ENCODE measurements at regions not wholly inside any gene's neighbourhood (a gene's known extent, or its start where the extent isn't known, plus 50 kb on each side); places are given as distances from the start of the nearest gene placed in this dataset.

DNA sequence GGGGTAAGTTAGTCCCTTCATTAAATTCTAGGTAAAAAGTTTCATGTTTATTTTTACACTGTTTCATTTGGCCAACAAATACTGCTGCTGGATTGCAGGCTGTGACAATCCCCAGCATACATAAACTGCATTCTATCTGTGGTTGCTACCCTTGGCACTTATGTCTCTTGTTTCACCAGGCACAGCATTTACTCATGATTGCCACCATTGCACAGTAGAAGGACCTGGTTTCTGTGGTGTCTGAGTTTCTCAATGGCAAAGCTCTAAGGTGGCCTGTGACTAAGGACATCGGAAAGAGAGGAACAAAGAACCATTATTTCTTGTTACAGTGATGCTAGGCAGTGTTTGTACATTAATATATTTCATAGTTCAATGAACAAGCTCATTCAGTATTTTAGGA lies 878.4 kb upstream of the NEGR1 start:
- WGBS (ENCODE audit: insufficient coverage, insufficient read length): no CpG with 5 or more reads among the region's 1 CpG
- H3K27ac ChIP-seq (ENCODE audit: low read length): no peak overlapping the region
- no peaks in the 10 kb centered on the region for H3K36me3 ChIP-seq (ENCODE audit: control insufficient read depth, insufficient read depth, low read length)
- H3K4me1 ChIP-seq (ENCODE audit: control insufficient read depth, insufficient read depth, low read length): no peaks in the 10 kb centered on the region
- H3K4me3 ChIP-seq (ENCODE audit: low read length): no peak overlapping the region
- H3K9me3 ChIP-seq (ENCODE audit: control insufficient read depth, insufficient read depth, low read length): no peaks in the 10 kb centered on the region
- H3K27me3 ChIP-seq (ENCODE audit: control insufficient read depth, insufficient read depth, low read length): no peaks in the 10 kb centered on the region
- no peak for DNase-seq (ENCODE audit: low read depth, low spot score)

GRCh38 chr1:73144311-73144710 lies 862.0 kb upstream of the NEGR1 start:
- Histone ChIP-seq H3K36me3 (ENCODE audit: control insufficient read depth, insufficient read depth, low read length) (no peaks in the 10 kb centered on the region), H3K4me3 (ENCODE audit: low read length) (no peak overlapping the region), H3K9me3 (ENCODE audit: control insufficient read depth, insufficient read depth, low read length) (no peaks in the 10 kb centered on the region; the same call in 1 of the 2 replicates), H3K27ac (ENCODE audit: low read length) (no peak overlapping the region), H3K27me3 (ENCODE audit: control insufficient read depth, insufficient read depth, low read length) (no peaks in the 10 kb centered on the region), H3K4me1 (ENCODE audit: control insufficient read depth, insufficient read depth, low read length) (no peaks in the 10 kb centered on the region)
- no peak for DNase-seq (ENCODE audit: low read depth, low spot score)

- H3K9me3 ChIP-seq (ENCODE audit: control insufficient read depth, insufficient read depth, low read length): no peaks in the 10 kb centered on the region
- no peak overlapping the region for H3K27ac ChIP-seq (ENCODE audit: low read length)
- no peaks in the 10 kb centered on the region for H3K27me3 ChIP-seq (ENCODE audit: control insufficient read depth, insufficient read depth, low read length)
These were observed 854.6 kb upstream of the NEGR1 start for GRCh38 chr1:73136975-73137374.

GRCh38 chr1:73106931-73107330 lies 824.6 kb upstream of the NEGR1 start:
- Histone ChIP-seq H3K27ac (ENCODE audit: low read length) (no peak overlapping the region), H3K4me3 (ENCODE audit: low read length) (no peak overlapping the region), H3K4me1 (ENCODE audit: control insufficient read depth, insufficient read depth, low read length) (no peaks in the 10 kb centered on the region), H3K27me3 (ENCODE audit: control insufficient read depth, insufficient read depth, low read length) (no peaks in the 10 kb centered on the region), H3K36me3 (ENCODE audit: control insufficient read depth, insufficient read depth, low read length) (no peaks in the 10 kb centered on the region), H3K9me3 (ENCODE audit: control insufficient read depth, insufficient read depth, low read length) (no peaks in the 10 kb centered on the region)
- DNase-seq (ENCODE audit: low read depth, low spot score): no peak
- no CpG with 5 or more reads among the region's 2 CpGs for WGBS (ENCODE audit: insufficient coverage, insufficient read length)

More at GRCh38 chr1:73136975-73137374, 854.6 kb upstream of the NEGR1 start:
- Histone ChIP-seq H3K4me3 (ENCODE audit: low read length) (no peak overlapping the region), H3K36me3 (ENCODE audit: control insufficient read depth, insufficient read depth, low read length) (no peaks in the 10 kb centered on the region), H3K4me1 (ENCODE audit: control insufficient read depth, insufficient read depth, low read length) (no peaks in the 10 kb centered on the region)
- no peak for DNase-seq (ENCODE audit: low read depth, low spot score)

DNA sequence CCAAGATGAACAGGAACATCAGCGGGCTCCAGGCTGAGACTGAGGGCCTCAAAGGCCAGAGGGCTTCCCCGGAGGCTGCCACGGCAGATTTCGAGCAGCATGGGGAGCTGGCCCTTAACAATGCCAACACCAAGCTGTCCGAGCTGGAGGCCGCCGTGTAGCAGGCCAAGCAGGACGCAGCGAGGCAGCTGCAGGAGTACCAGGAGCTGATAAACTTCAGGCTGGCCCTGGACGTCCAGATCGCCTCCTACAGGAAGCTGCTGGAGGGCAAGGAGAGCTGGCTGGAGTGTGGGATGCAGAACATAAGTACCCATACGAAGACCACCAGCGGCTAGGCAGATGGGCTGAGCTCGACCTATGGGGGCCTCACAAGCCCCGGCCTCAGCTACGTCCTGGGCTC lies 823.4 kb upstream of the NEGR1 start:
- Histone ChIP-seq H3K27me3 (ENCODE audit: control insufficient read depth, insufficient read depth, low read length) (no peaks in the 10 kb centered on the region), H3K4me1 (ENCODE audit: control insufficient read depth, insufficient read depth, low read length) (no peaks in the 10 kb centered on the region), H3K36me3 (ENCODE audit: control insufficient read depth, insufficient read depth, low read length) (no peaks in the 10 kb centered on the region), H3K9me3 (ENCODE audit: control insufficient read depth, insufficient read depth, low read length) (no peaks in the 10 kb centered on the region), H3K27ac (ENCODE audit: low read length) (no peak overlapping the region), H3K4me3 (ENCODE audit: low read length) (no peak overlapping the region)
- no peak for DNase-seq (ENCODE audit: low read depth, low spot score)
- no CpG with 5 or more reads among the region's 16 CpGs for WGBS (ENCODE audit: insufficient coverage, insufficient read length)

- WGBS (ENCODE audit: insufficient coverage, insufficient read length): no CpG with 5 or more reads among the region's 8 CpGs
- H3K36me3 ChIP-seq (ENCODE audit: control insufficient read depth, insufficient read depth, low read length): no peaks in the 10 kb centered on the region
- H3K4me3 ChIP-seq (ENCODE audit: low read length): no peak overlapping the region
- H3K27me3 ChIP-seq (ENCODE audit: control insufficient read depth, insufficient read depth, low read length): no peaks in the 10 kb centered on the region
- DNase-seq (ENCODE audit: low read depth, low spot score): no peak
- H3K9me3 ChIP-seq (ENCODE audit: control insufficient read depth, insufficient read depth, low read length): no peaks in the 10 kb centered on the region
- no peak overlapping the region for H3K27ac ChIP-seq (ENCODE audit: low read length)
- H3K4me1 ChIP-seq (ENCODE audit: control insufficient read depth, insufficient read depth, low read length): no peaks in the 10 kb centered on the region
These were observed 822.4 kb upstream of the NEGR1 start for GRCh38 chr1:73104749-73105148.

- Histone ChIP-seq H3K27ac (ENCODE audit: low read length) (no peak overlapping the region), H3K27me3 (ENCODE audit: control insufficient read depth, insufficient read depth, low read length) (no peaks in the 10 kb centered on the region), H3K4me3 (ENCODE audit: low read length) (no peak overlapping the region), H3K36me3 (ENCODE audit: control insufficient read depth, insufficient read depth, low read length) (no peaks in the 10 kb centered on the region), H3K9me3 (ENCODE audit: control insufficient read depth, insufficient read depth, low read length) (no peaks in the 10 kb centered on the region), H3K4me1 (ENCODE audit: control insufficient read depth, insufficient read depth, low read length) (no peaks in the 10 kb centered on the region)
- no peak for DNase-seq (ENCODE audit: low read depth, low spot score)
- WGBS (ENCODE audit: insufficient coverage, insufficient read length): no CpG with 5 or more reads among the region's 4 CpGs
These were observed 817.9 kb upstream of the NEGR1 start for GRCh38 chr1:73100216-73100615.

DNA sequence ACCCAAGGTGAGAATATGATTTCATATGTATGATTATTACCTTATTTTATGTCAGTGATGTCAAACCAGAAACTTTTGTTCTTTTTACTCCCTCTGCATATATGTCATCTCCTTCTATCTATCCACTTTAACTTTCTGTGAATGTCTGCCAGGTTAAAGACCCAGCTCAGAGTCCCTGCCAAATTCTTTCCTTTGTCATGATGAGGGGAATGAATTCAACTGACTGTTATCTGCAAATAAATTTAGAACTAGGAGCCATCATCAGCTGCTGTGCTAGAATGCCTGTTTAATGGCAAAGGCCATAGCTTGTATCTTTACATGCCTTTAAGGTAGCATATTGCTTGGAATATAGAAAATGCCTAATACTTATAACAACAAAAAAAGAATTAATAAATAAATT lies 815.6 kb upstream of the NEGR1 start:
- H3K27ac ChIP-seq (ENCODE audit: low read length): no peak overlapping the region

DNA sequence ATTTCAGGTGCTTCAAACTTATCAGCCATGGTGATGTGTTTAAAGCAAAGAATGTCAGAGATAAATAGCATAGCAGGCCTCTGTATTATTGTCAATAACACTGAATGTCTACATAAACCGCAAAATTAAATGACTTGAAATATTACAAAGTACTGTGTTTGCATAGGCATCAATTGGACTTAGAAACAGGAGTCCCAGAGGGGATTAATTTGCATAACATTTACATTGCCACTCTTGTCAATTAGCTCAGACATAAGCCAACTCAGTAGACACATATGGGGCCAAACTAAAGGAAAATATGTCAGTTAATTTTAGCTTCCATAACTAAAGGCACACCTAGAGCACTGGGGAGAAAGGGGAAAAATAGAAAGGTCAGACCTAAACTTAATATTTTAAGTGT lies 814.5 kb upstream of the NEGR1 start:
- Histone ChIP-seq H3K36me3 (ENCODE audit: control insufficient read depth, insufficient read depth, low read length) (no peaks in the 10 kb centered on the region), H3K4me3 (ENCODE audit: low read length) (no peak overlapping the region), H3K9me3 (ENCODE audit: control insufficient read depth, insufficient read depth, low read length) (no peaks in the 10 kb centered on the region), H3K27me3 (ENCODE audit: control insufficient read depth, insufficient read depth, low read length) (no peaks in the 10 kb centered on the region), H3K27ac (ENCODE audit: low read length) (no peak overlapping the region), H3K4me1 (ENCODE audit: control insufficient read depth, insufficient read depth, low read length) (no peaks in the 10 kb centered on the region)
- DNase-seq (ENCODE audit: low read depth, low spot score): no peak
- WGBS (ENCODE audit: insufficient coverage, insufficient read length): no CpG with 5 or more reads among the region's 1 CpG

More for the DNA sequence above, 815.6 kb upstream of the NEGR1 start:
- Histone ChIP-seq H3K27me3 (ENCODE audit: control insufficient read depth, insufficient read depth, low read length) (no peaks in the 10 kb centered on the region), H3K36me3 (ENCODE audit: control insufficient read depth, insufficient read depth, low read length) (no peaks in the 10 kb centered on the region), H3K4me3 (ENCODE audit: low read length) (no peak overlapping the region), H3K9me3 (ENCODE audit: control insufficient read depth, insufficient read depth, low read length) (no peaks in the 10 kb centered on the region), H3K4me1 (ENCODE audit: control insufficient read depth, insufficient read depth, low read length) (no peaks in the 10 kb centered on the region)
- DNase-seq (ENCODE audit: low read depth, low spot score): no peak

- H3K27ac ChIP-seq (ENCODE audit: low read length): no peak overlapping the region
- no peaks in the 10 kb centered on the region for H3K4me1 ChIP-seq (ENCODE audit: control insufficient read depth, insufficient read depth, low read length)
- H3K4me3 ChIP-seq (ENCODE audit: low read length): no peak overlapping the region
- no peaks in the 10 kb centered on the region for H3K36me3 ChIP-seq (ENCODE audit: control insufficient read depth, insufficient read depth, low read length)
- no peaks in the 10 kb centered on the region for H3K9me3 ChIP-seq (ENCODE audit: control insufficient read depth, insufficient read depth, low read length)
- no peaks in the 10 kb centered on the region for H3K27me3 ChIP-seq (ENCODE audit: control insufficient read depth, insufficient read depth, low read length)
- no peak for DNase-seq (ENCODE audit: low read depth, low spot score)
These were observed 810.0 kb upstream of the NEGR1 start for GRCh38 chr1:73092383-73092782.

- no peak for DNase-seq (ENCODE audit: low read depth, low spot score)
- Histone ChIP-seq H3K27ac (ENCODE audit: low read length) (no peak overlapping the region), H3K9me3 (ENCODE audit: control insufficient read depth, insufficient read depth, low read length) (no peaks in the 10 kb centered on the region), H3K27me3 (ENCODE audit: control insufficient read depth, insufficient read depth, low read length) (no peaks in the 10 kb centered on the region), H3K36me3 (ENCODE audit: control insufficient read depth, insufficient read depth, low read length) (no peaks in the 10 kb centered on the region), H3K4me1 (ENCODE audit: control insufficient read depth, insufficient read depth, low read length) (no peaks in the 10 kb centered on the region), H3K4me3 (ENCODE audit: low read length) (no peak overlapping the region)
- no CpG with 5 or more reads among the region's 3 CpGs for whole genome bisulfite sequencing (ENCODE audit: insufficient coverage, insufficient read length)
These were observed 784.5 kb upstream of the NEGR1 start for GRCh38 chr1:73066866-73067265.
